ENCODE measurements at regions not wholly inside any gene's neighbourhood (a gene's known extent, or its start where the extent isn't known, plus 50 kb on each side); places are given as distances from the start of the nearest gene placed in this dataset.
"Not testable (repeated sequence)": the region's sequence is repeated elsewhere in the genome, so short reads cannot be mapped to it uniquely, and the experiment has no call there.

GRCh38 chr14:105591052-105591451 lies 64.7 kb downstream of the TMEM121 start:
- no peak overlapping the region for H3K27ac ChIP-seq
- TF ChIP-seq CTCF (IDR thresholded peaks at IDR 0.05) (no peak), ZFX (IDR thresholded peaks at IDR 0.05; ENCODE audit: borderline replicate concordance) (no peak)

- H3K27ac ChIP-seq = not testable (repeated sequence)
These were observed 65.5 kb downstream of the TMEM121 start for GRCh38 chr14:105591792-105592341.

GRCh38 chr14:105592646-105593045 lies 66.3 kb downstream of the TMEM121 start:
- not testable (repeated sequence) for H3K27ac ChIP-seq

- not testable (repeated sequence) for H3K27ac ChIP-seq
These were observed 69.0 kb downstream of the TMEM121 start for GRCh38 chr14:105595346-105595745.

GRCh38 chr14:105596374-105596773 lies 70.0 kb downstream of the TMEM121 start:
- H3K27ac ChIP-seq = not testable (repeated sequence)

GRCh38 chr14:105598040-105598763 lies 71.8 kb downstream of the TMEM121 start:
- not testable (repeated sequence) for H3K27ac ChIP-seq

GRCh38 chr14:105598925-105599586 lies 72.7 kb downstream of the TMEM121 start:
- H3K27ac ChIP-seq = not testable (repeated sequence)

- H3K27ac ChIP-seq = not testable (repeated sequence)
These were observed 74.0 kb downstream of the TMEM121 start for GRCh38 chr14:105600195-105600938.

GRCh38 chr14:105600939-105601359 lies 74.6 kb downstream of the TMEM121 start:
- TF ChIP-seq CTCF (IDR thresholded peaks at IDR 0.05) (no peak), ZFX (IDR thresholded peaks at IDR 0.05; ENCODE audit: borderline replicate concordance) (no peak)
- H3K27ac ChIP-seq = no peak overlapping the region

GRCh38 chr14:105601360-105602242 lies 75.2 kb downstream of the TMEM121 start:
- H3K27ac ChIP-seq = no peak overlapping the region

More at GRCh38 chr14:105601360-105602242, 75.2 kb downstream of the TMEM121 start:
- no peak for TF ChIP-seq ZFX (IDR thresholded peaks at IDR 0.05; ENCODE audit: borderline replicate concordance)
- TF ChIP-seq CTCF (IDR thresholded peaks at IDR 0.05) = no peak

Measured in 22Rv1 (cell line).